ENCODE measurements at regions not wholly inside any gene's neighbourhood (a gene's known extent, or its start where the extent isn't known, plus 50 kb on each side); places are given as distances from the start of the nearest gene placed in this dataset.

GRCh38 chr4:75249739-75250138, 264.5 kb downstream of the RCHY1 start:
- TF ChIP-seq CTCF (optimal IDR thresholded peaks at IDR 0.05 in 1 of 3, IDR thresholded peaks at IDR 0.05 in 1 of 3, conservative IDR thresholded peaks at IDR 0.05 in 1 of 3; ENCODE audit: extremely low read depth in 1 of 3, insufficient read depth in 2 of 3, low read length in 3 of 3) (no peak), EZH2 (IDR thresholded peaks at IDR 0.05; ENCODE audit: low read length) (no peak)

All from keratinocyte (primary cell).